ENCODE measurements at regions not wholly inside any gene's neighbourhood (a gene's known extent, or its start where the extent isn't known, plus 50 kb on each side); places are given as distances from the start of the nearest gene placed in this dataset.

DNA sequence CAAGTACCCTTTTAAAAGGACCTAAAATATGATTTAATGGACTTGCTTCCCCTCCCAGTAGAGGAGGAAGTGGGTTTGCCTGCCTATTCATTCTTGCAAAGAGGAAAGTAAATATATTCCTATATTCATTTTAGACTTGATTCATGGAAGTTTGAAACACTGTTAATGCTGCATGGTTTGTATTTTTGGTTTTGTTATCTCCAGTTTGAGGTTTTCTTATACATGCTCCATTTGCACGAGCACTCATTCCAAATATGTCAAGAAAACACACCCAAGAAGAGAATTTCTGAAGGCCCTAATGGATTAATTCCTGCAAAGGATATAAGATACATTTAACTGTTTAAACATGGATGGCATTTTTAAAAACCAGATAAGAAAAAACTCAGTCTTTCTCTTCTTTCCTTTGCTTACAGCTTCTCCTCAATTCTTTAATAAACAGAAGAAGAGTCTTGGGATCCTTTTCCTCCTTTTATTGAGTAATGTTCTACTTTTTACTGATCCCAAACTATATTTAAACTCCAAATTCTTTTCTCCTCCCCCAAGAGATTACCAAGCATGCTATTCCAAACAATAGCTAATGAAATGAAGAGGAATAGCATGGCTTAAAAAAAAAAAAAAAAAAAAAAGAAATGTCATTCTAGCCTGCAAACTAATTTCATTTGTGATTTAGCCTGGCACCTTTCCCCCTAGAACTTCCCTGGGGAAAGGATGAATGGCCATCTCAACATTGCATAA lies 54.6 kb upstream of the LDB2 start:
- Histone ChIP-seq H3K4me3 (ENCODE audit: low read length) (no peak overlapping the region), H3K36me3 (ENCODE audit: insufficient read depth, low read length) (no peaks in the 10 kb centered on the region), H3K9me3 (ENCODE audit: control insufficient read depth in 1 of 2, insufficient read depth in 1 of 2, low read length in 2 of 2) (peaks cover 0 to 7% of the 10 kb centered on the region in 2 experiments), H3K27me3 (ENCODE audit: control insufficient read depth in 1 of 2, insufficient read depth in 2 of 2, low read length in 2 of 2) (no peaks in the 10 kb centered on the region), H3K27ac (ENCODE audit: low read depth in 1 of 2, low read length in 2 of 2) (no peak overlapping the region), H3K4me1 (ENCODE audit: insufficient read depth, low read length) (no peaks in the 10 kb centered on the region)
- intact Hi-C loops (cut with DNase I, micrococcal nuclease): no loop called here
- TF ChIP-seq, protein P1, sequence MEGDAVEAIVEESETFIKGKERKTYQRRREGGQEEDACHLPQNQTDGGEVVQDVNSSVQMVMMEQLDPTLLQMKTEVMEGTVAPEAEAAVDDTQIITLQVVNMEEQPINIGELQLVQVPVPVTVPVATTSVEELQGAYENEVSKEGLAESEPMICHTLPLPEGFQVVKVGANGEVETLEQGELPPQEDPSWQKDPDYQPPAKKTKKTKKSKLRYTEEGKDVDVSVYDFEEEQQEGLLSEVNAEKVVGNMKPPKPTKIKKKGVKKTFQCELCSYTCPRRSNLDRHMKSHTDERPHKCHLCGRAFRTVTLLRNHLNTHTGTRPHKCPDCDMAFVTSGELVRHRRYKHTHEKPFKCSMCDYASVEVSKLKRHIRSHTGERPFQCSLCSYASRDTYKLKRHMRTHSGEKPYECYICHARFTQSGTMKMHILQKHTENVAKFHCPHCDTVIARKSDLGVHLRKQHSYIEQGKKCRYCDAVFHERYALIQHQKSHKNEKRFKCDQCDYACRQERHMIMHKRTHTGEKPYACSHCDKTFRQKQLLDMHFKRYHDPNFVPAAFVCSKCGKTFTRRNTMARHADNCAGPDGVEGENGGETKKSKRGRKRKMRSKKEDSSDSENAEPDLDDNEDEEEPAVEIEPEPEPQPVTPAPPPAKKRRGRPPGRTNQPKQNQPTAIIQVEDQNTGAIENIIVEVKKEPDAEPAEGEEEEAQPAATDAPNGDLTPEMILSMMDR (IDR thresholded peaks at IDR 0.05): no peak
- H3K4me1 Mint-ChIP-seq (ENCODE audit: low read depth): no peaks in the 10 kb centered on the region
- no peak overlapping the region for H3K27ac Mint-ChIP-seq
- H3K9me3 Mint-ChIP-seq: peaks cover 6% of the 10 kb centered on the region
- H3K4me3 Mint-ChIP-seq: no peak overlapping the region
- peaks cover 12% of the 10 kb centered on the region for H3K27me3 Mint-ChIP-seq
- no peak for ATAC-seq (ENCODE audit: poor library complexity)
- CTCF ChIA-PET: interaction anchor here (0.6 to 0.7 kb wide), 2 partner anchors 20 to 22 kb away, joined by 3 to 4 read pairs; no protein-coding TSS in a partner anchor
- POLR2A ChIA-PET: no interaction called here
- no peak for DNase-seq
- no peaks in the 10 kb centered on the region for H3K36me3 Mint-ChIP-seq (ENCODE audit: low read depth)

DNA sequence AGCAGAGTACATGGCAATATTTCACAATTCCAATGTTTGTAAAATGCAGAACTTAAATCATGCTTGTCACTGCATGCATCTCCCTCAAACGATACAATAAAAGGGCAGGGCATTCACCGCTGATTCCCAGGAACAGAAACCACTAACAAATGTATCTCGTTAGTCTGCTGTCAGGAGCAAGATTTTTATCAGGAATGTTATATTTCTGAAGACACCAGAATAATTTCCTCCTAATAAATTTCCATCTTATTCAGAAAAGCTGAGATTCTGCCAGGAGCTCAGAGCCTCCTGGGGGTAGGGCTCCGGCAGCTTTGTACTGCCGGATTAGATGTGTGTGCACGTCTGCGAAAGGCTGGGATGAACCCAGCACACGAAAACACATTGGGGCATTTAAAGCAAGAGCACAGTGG lies 54.0 kb upstream of the LDB2 start:
- Histone ChIP-seq H3K36me3 (ENCODE audit: insufficient read depth, low read length) (no peaks in the 10 kb centered on the region), H3K27me3 (ENCODE audit: control insufficient read depth in 1 of 2, insufficient read depth in 2 of 2, low read length in 2 of 2) (no peaks in the 10 kb centered on the region), H3K27ac (ENCODE audit: low read depth in 1 of 2, low read length in 2 of 2) (no peak overlapping the region), H3K4me3 (ENCODE audit: low read length) (no peak overlapping the region), H3K9me3 (ENCODE audit: control insufficient read depth in 1 of 2, insufficient read depth in 1 of 2, low read length in 2 of 2) (peaks cover 0 to 7% of the 10 kb centered on the region in 2 experiments), H3K4me1 (ENCODE audit: insufficient read depth, low read length) (no peaks in the 10 kb centered on the region)
- DNase-seq (no peak), ATAC-seq (ENCODE audit: poor library complexity) (no peak)
- TF ChIP-seq, protein P1 (IDR thresholded peaks at IDR 0.05): no peak
- CTCF ChIA-PET: no interaction called here
- H3K4me1 Mint-ChIP-seq (ENCODE audit: low read depth): no peaks in the 10 kb centered on the region
- no peak overlapping the region for H3K27ac Mint-ChIP-seq
- POLR2A ChIA-PET: no interaction called here
- no peak overlapping the region for H3K4me3 Mint-ChIP-seq
- peaks cover 6% of the 10 kb centered on the region for H3K9me3 Mint-ChIP-seq
- intact Hi-C loops (cut with DNase I, micrococcal nuclease): no loop called here
- no peaks in the 10 kb centered on the region for H3K36me3 Mint-ChIP-seq (ENCODE audit: low read depth)
- peaks cover 12% of the 10 kb centered on the region for H3K27me3 Mint-ChIP-seq

Data from CD4-positive, alpha-beta T cell (primary cell).